Stromal cell of bone marrow (primary cell): ENCODE measurements at regions not wholly inside any gene's neighbourhood (a gene's known extent, or its start where the extent isn't known, plus 50 kb on each side); places are given as distances from the start of the nearest gene placed in this dataset.
A peak's percentile ranks its signal among the peaks of the same experiment; 100 is the strongest.

Experiments
- DNase-seq: peaks from one replicate; pipeline ENCODE4 v3.0.0-alpha.2; 2012; ENCODE audit warnings: low read depth

GRCh38 chr13:66071608-66072007 is 1158.5 kb downstream of the PCDH9 start:
- DNase-seq, result no peak

GRCh38 chr13:66071029-66071428 is 1159.1 kb downstream of the PCDH9 start:
- DNase-seq, result no peak

GRCh38 chr13:66069570-66069969 is 1160.6 kb downstream of the PCDH9 start:
- no peak for DNase-seq

- DNase-seq, result no peak
Measured at GRCh38 chr13:66068683-66069082, 1161.5 kb downstream of the PCDH9 start.

- DNase-seq, result no peak
Measured at GRCh38 chr13:66048888-66049287, 1181.2 kb downstream of the PCDH9 start.

GRCh38 chr13:66040506-66040905 is 1189.6 kb downstream of the PCDH9 start:
- DNase-seq, result no peak

- no peak for DNase-seq
Measured at GRCh38 chr13:66037096-66037495, 1193.0 kb downstream of the PCDH9 start.

- no peak for DNase-seq
Measured at GRCh38 chr13:66036636-66037035, 1193.5 kb downstream of the PCDH9 start.

GRCh38 chr13:66036024-66036614 is 1194.0 kb downstream of the PCDH9 start:
- peak; percentile 32 for DNase-seq

GRCh38 chr13:66033924-66034323 is 1196.2 kb downstream of the PCDH9 start:
- DNase-seq, result no peak

GRCh38 chr13:66021846-66022245 is 1208.3 kb downstream of the PCDH9 start:
- no peak for DNase-seq

- no peak for DNase-seq
Measured at GRCh38 chr13:66014771-66015170, 1215.4 kb downstream of the PCDH9 start.

GRCh38 chr13:66009241-66009640 is 1220.9 kb downstream of the PCDH9 start:
- DNase-seq, result no peak

GRCh38 chr13:66003558-66003957 is 1226.6 kb downstream of the PCDH9 start:
- no peak for DNase-seq

- no peak for DNase-seq
Measured at GRCh38 chr13:66001140-66001539, 1229.0 kb downstream of the PCDH9 start.

- DNase-seq, result no peak
Measured at GRCh38 chr13:65999411-65999810, 1230.7 kb downstream of the PCDH9 start.

- DNase-seq, result no peak
Measured at GRCh38 chr13:65990684-65991083, 1239.5 kb downstream of the PCDH9 start.

GRCh38 chr13:65985612-65986011 is 1244.5 kb downstream of the PCDH9 start:
- DNase-seq, result no peak

- DNase-seq, result no peak
Measured at GRCh38 chr13:65977525-65977924, 1252.6 kb downstream of the PCDH9 start.

- no peak for DNase-seq
Measured at GRCh38 chr13:65971541-65971940, 1258.6 kb downstream of the PCDH9 start.

GRCh38 chr13:65966991-65967451 is 1263.1 kb downstream of the PCDH9 start:
- peak; percentile 31 for DNase-seq

- DNase-seq, result peak; percentile 39
Measured at GRCh38 chr13:65965501-65965900, 1264.6 kb downstream of the PCDH9 start.

- DNase-seq, result no peak
Measured at GRCh38 chr13:65964672-65965071, 1265.5 kb downstream of the PCDH9 start.

GRCh38 chr13:65959305-65959704 is 1270.8 kb downstream of the PCDH9 start:
- DNase-seq, result no peak

GRCh38 chr13:65946387-65946786 is 1283.7 kb downstream of the PCDH9 start:
- no peak for DNase-seq
